HG03025 (cell line): ENCODE measurements at regions not wholly inside any gene's neighbourhood (a gene's known extent, or its start where the extent isn't known, plus 50 kb on each side); places are given as distances from the start of the nearest gene placed in this dataset.

Source experiments
- ATAC-seq: cut with Tn5 transposase; IDR thresholded peaks from one replicate; pipeline ENCODE4 v1.9.1; 2021; ENCODE audit warnings: mild to moderate bottlenecking, moderate library complexity; ENCODE audit not compliant: unreplicated experiment, low FRiP score

DNA sequence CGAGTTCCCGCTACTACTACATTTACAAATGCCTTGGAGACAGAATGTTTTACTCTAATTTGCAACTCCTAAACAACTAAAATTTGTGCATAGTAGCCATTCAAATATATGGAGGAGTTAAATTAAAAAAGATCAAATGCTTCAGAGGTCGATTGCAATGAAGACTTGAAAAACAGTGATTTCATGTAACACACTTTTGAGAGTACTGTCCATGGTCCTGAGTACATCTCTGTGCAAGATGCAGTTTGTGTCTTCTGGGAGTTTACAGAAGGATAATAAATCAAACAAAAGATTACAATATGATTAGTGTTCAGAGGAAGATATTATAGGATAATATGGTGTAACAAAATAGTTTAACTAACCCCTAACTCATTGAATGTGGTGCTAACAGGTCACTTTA, 894.7 kb downstream of the TMEM182 start:
- no peak for ATAC-seq

DNA sequence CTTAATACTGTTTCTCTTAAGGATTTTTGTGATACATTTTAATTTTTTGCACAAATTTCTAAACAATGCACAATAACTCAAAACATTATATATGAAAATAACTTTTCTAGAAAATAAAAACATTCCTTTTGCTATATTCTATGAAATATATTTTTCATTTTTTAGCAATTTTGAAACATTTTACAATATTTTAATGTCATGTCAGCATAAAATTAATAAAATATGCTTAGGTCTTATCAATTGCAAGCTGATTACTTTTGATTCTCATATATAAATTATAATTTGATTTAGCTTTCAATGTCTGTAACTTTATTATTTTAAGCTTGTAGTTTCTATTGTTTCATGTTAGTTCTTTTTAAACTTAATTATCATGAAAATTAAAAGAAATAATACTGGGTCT, 898.7 kb downstream of the TMEM182 start:
- ATAC-seq = no peak

DNA sequence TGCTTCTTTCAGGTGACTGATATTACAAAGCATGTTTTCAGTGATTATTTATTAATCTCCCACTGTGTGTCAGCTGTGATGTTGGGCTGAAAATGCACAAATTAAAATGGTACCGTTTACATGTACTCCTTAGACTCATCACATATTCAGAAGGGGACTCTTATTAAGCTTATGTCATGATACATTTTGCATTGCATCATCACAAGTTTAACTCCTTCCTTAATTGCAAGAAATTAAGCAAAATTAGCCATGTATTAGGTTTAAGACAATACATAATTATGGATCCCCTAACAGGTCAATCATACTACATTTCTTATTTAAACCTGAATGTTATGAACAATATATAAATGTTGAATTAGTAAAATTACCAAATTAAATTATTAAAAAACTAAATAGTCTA, 899.1 kb downstream of the TMEM182 start:
- no peak for ATAC-seq

DNA sequence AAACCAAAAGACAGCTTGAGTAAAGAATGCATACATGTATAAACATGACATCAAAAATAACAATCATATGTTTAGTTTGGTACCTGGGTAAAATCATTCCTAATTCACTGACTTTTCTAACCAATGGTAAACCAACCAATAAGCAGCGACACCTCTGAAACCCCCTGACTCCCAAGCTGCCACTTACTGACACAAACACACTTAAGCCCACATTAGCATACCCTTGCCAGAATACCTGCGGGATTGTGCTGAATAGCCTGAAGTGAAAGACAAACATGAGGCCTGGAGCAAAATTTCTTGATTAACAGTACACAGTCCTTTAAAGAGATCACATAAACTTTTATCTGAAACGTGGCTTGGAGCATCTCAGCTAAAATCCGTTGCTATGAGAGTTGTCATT, 902.9 kb downstream of the TMEM182 start:
- no peak for ATAC-seq

- ATAC-seq = no peak
Measured at GRCh38 chr2:103667335-103667884, 905.6 kb downstream of the TMEM182 start.

DNA sequence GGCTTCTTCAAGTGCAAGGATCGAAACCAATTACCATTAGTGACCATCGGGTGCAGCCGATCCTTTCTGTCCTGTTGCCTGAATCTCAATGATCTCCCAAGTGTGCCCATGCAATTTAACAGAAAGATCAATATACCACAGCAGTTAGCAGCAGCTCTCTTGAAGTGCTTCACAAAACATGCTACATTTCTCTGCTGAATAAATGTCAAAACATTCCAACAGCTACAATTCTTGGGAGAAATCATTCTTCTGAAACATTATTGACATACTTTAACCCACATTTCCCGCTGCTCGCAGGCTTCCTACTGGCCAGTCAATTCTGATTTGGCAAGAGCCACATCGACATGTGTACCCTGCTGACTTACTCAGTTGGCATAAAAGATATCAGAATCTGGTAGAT, 907.7 kb downstream of the TMEM182 start:
- ATAC-seq = no peak
